Lung microvascular endothelial cell (primary cell): ENCODE measurements at regions not wholly inside any gene's neighbourhood (a gene's known extent, or its start where the extent isn't known, plus 50 kb on each side); places are given as distances from the start of the nearest gene placed in this dataset.
"Not testable (repeated sequence)": the region's sequence is repeated elsewhere in the genome, so short reads cannot be mapped to it uniquely, and the experiment has no call there.

Source experiments
- DNase-seq, 2 donors: peaks; one replicate each; pipeline versions ENCODE4 v3.0.0 to v3.0.0-alpha.2; 2010; ENCODE audit warnings: low read depth in 2 of 2

GRCh38 chr13:69274231-69274630, 833.4 kb upstream of the ATXN8OS start:
- no peak for DNase-seq

DNA sequence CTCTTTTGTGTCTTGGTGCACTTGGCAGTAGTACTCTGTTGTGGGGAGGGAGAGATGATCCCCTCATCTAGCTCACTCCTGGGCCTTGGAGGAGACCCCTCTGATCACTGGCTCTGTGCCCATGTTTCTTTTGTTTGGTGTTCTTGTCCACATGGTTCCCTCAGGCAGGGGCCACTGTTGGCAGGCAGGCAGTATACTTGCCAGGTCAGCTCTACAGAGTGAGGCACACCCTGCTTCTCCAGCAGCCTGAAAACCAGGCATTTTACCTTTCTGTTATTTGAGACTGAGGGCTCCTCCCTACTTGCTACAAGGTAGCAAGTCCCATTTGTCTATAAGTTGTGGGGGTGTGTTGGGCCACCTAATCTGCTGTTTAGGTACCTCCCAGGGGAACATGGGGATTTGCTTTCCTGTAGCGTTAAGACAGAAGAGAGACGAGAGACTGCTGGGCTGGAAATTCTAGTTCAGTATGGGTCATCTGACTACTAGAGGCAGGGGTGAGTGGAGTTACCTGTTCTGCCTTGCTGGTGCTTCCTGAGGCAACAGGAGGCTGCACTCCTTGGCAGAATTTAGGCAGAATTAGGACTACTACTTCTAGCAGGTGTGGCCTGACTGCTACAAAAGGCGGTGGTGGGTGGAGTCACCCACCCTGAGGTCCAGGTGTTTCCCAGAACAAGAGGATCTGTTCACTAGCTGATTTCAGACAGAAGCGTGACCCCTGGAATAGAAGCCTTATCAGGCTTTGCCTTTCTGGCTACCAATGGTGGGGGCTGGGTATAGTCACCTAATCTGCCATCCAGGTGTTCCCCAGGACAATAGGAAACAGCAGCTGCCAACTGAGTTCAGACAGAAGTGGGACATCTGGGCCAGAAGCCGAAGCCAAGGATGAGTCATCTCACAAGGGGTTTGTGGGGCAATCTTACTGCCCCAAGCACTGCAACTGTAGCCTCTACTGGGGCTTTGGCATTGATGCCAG, 843.0 kb upstream of the ATXN8OS start:
- no peak for DNase-seq

GRCh38 chr13:69243366-69243765, 864.3 kb upstream of the ATXN8OS start:
- DNase-seq: no peak

DNA sequence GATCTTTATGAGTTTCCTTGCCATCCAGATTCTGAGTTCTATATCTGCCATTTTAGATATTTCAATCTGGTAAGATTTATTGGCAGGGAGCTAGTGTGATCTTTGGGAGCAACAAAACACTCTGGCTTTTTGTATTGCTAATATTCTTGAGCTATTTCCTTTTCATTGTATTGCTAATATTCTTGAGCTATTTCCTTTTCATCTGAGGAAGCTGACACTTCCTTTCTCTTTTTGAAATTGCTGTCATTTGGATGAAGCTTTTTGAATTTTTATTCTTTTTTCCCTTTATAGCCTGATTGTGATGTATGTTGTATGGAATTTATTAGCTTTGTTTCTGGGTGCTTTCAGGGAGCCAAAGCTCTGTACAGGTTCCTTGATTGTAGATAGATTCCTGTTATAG, 873.5 kb upstream of the ATXN8OS start:
- DNase-seq: no peak

DNA sequence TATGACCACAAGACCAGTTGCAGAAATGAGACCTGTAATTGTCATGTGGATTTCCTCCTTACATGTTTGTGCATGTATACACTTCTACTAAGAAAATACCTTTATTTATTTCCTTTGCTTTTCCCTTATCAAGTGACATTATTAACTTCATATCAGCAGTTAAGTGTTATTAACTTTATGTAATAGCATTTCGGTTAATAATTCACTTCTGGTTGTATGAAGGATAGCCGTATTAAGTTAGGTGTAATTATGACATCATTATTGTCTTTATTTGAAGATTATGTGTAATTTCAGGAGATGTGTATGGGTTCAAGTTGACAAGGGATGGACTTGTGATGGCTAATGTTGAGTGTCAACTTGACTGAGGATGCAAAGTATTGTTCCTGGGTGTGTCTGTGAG, 881.2 kb upstream of the ATXN8OS start:
- DNase-seq: no peak

GRCh38 chr13:69221633-69222498, 885.8 kb upstream of the ATXN8OS start:
- DNase-seq: not testable (repeated sequence)

- no peak for DNase-seq
Observed at GRCh38 chr13:69213396-69213795, 894.2 kb upstream of the ATXN8OS start.

GRCh38 chr13:69204620-69205019, 903.0 kb upstream of the ATXN8OS start:
- no peak for DNase-seq

- no peak for DNase-seq
Observed at GRCh38 chr13:69202996-69203395, 904.6 kb upstream of the ATXN8OS start.

DNA sequence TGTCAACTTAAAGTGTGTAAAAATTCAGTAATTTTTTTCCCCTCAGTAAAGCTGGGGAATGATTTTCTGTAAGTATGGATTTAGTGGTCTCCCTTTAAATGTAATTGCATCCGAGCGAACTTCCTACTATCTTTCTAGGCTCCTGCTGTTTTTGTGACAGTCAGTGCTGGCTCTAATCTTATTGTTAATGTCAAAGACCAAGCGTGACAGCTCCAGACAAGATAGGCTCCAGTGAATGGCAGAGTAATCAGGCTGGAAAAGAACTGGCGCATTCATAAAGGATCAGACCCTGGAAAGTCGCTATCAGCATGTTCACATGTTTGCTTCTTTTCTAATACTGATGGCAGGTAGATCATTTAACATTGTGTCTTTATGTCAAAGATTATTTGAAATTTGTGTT, 908.0 kb upstream of the ATXN8OS start:
- no peak for DNase-seq

- no peak for DNase-seq
Observed at GRCh38 chr13:69198706-69199105, 908.9 kb upstream of the ATXN8OS start.

GRCh38 chr13:69194130-69194529, 913.5 kb upstream of the ATXN8OS start:
- no peak for DNase-seq

GRCh38 chr13:69180034-69180433, 927.6 kb upstream of the ATXN8OS start:
- DNase-seq: no peak

GRCh38 chr13:69178000-69178399, 929.6 kb upstream of the ATXN8OS start:
- no peak for DNase-seq

- no peak for DNase-seq
Observed at GRCh38 chr13:69168436-69168835, 939.2 kb upstream of the ATXN8OS start.

- DNase-seq: no peak
Observed at GRCh38 chr13:69155136-69155535, 952.5 kb upstream of the ATXN8OS start.

- DNase-seq: no peak
Observed at GRCh38 chr13:69142101-69142500, 965.5 kb upstream of the ATXN8OS start.

DNA sequence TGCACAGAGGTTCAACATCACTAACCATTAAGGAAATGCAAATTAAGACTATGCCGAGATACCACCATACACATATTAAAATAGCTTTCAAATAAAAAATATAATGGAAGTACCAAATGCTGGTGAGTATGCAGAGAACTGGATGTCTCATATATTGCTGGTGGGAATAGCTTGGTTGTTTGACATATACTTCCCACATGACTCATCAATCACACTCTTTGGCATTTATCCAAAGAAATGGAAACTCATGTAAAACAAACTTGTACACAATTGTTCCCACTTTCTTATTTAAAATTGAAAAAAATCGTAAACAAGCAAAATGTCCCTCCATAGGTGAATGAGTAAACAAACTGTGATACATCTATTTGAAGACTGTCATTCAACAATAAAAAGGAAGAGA, 982.6 kb upstream of the ATXN8OS start:
- no peak for DNase-seq

- no peak for DNase-seq
Observed at GRCh38 chr13:69109891-69110525, 997.6 kb upstream of the ATXN8OS start.

- no peak for DNase-seq
Observed at GRCh38 chr13:69108486-69108885, 999.1 kb upstream of the ATXN8OS start.

DNA sequence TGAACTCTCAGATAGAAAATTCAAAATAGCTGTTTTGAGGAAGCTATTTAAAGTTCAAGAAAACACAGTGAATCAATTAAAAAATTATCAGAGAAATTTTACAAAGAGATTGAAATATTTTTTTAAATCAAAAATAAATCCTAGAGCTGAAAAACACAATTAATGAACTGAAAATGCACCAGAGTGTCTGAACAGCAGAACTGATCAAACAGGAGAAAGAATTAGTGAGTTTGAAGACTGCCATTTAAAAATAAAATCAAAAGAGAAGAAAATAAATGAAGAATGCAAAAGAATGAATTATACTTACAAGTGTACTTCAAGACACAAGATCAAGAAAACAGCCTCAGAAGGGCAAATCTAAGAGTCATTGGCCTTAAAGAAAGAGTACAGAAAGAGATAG, 1000.2 kb upstream of the ATXN8OS start:
- no peak for DNase-seq

DNA sequence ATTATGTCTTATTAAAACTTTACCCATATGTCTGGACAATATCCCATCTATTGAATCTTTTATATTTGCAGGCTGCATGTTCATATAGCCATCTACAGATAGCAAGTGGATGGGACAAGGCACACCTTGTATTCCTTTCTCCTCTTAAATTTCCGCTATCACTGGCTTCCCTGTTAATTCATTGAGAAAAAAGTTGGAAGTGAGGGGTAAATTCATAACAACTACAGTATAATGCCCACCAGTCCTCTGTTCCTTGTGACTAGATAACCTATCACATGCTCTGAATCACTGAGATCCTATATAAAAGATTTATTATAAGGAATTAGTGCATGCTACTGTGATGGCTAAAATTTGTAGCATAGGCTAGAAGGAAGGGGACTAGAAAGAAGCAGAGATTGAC, 1005.8 kb upstream of the ATXN8OS start:
- no peak for DNase-seq
